HL-60 (cell line): ENCODE measurements at regions not wholly inside any gene's neighbourhood (a gene's known extent, or its start where the extent isn't known, plus 50 kb on each side); places are given as distances from the start of the nearest gene placed in this dataset.

Source experiments
- DNase-seq, 2 experiments: peaks; one replicate each; pipeline ENCODE4 v3.0.0-alpha.2; 2010 to 2020; ENCODE audit warnings: low read depth in 1 of 2, low spot score in 1 of 2
- H3K27ac ChIP-seq: fragments of 250-450 bp; sonication (Bioruptor Pico); replicated peaks from 2 replicates; pipeline ENCODE4 v1.5.1; 2020; ENCODE audit warnings: mild to moderate bottlenecking, moderate library complexity
- H3K27me3 ChIP-seq: fragments of 250-450 bp; sonication (Bioruptor Pico); 2 replicates; pipeline ENCODE4 v1.5.1; 2021; ENCODE audit warnings: mild to moderate bottlenecking, moderate library complexity; ENCODE audit not compliant: insufficient read depth, poor library complexity, severe bottlenecking
- H3K4me3 ChIP-seq: replicated peaks from 2 replicates; pipeline ENCODE4 v1.5.1; 2011; ENCODE audit warnings: mild to moderate bottlenecking, control low read depth, low read length; ENCODE audit not compliant: insufficient read depth
- CTCF ChIP-seq: IDR thresholded peaks from one replicate; pipeline ENCODE4 v1.5.1; 2011; ENCODE audit warnings: low read length, control low read depth, inconsistent platforms; ENCODE audit not compliant: insufficient read depth
- GABPA ChIP-seq: IDR thresholded peaks from 2 replicates; pipeline ENCODE4 v1.6.1; 2012; ENCODE audit warnings: low read depth
- POLR2AphosphoS5 ChIP-seq: IDR thresholded peaks from 2 replicates; pipeline ENCODE4 v1.6.1; 2012; ENCODE audit warnings: low read depth
- REST ChIP-seq: IDR thresholded peaks from 2 replicates; pipeline ENCODE4 v1.6.1; 2012; ENCODE audit warnings: low read depth; ENCODE audit not compliant: insufficient replicate concordance
- SPI1 ChIP-seq: IDR thresholded peaks from 2 replicates; pipeline ENCODE4 v1.6.1; 2012; ENCODE audit warnings: low read depth, mild to moderate bottlenecking, borderline replicate concordance

- no peak for DNase-seq
- Histone ChIP-seq H3K4me3 (no peak overlapping the region), H3K27ac (no peak overlapping the region), H3K27me3 (no peaks in the 10 kb centered on the region)
- TF ChIP-seq GABPA: no peak
- TF ChIP-seq CTCF: no peak
- no peak for TF ChIP-seq POLR2AphosphoS5
- TF ChIP-seq REST: no peak
- TF ChIP-seq SPI1: no peak
Observed at GRCh38 chr13:95440441-95441088, 112.0 kb upstream of the CLDN10 start.

GRCh38 chr13:95441326-95441725 is 111.2 kb upstream of the CLDN10 start:
- DNase-seq: no peak
- Histone ChIP-seq H3K4me3 (no peak overlapping the region), H3K27ac (no peak overlapping the region), H3K27me3 (no peaks in the 10 kb centered on the region)
- TF ChIP-seq POLR2AphosphoS5 (no peak), CTCF (no peak), GABPA (no peak), SPI1 (no peak), REST (no peak)

GRCh38 chr13:95444006-95444730 is 108.4 kb upstream of the CLDN10 start:
- H3K4me3 ChIP-seq: no peak overlapping the region
- H3K27ac ChIP-seq: no peak overlapping the region
- TF ChIP-seq REST (no peak), GABPA (no peak), POLR2AphosphoS5 (no peak), CTCF (no peak), SPI1 (no peak)
- no peaks in the 10 kb centered on the region for H3K27me3 ChIP-seq
- DNase-seq: no peak
